HFFc6 (cell line): ENCODE measurements at regions not wholly inside any gene's neighbourhood (a gene's known extent, or its start where the extent isn't known, plus 50 kb on each side); places are given as distances from the start of the nearest gene placed in this dataset.

Experiments
- DNase-seq: peaks from one replicate; pipeline ENCODE4 v3.0.0-alpha.2; 2018
- H3K27ac Mint-ChIP-seq: 2 replicates; pipeline ENCODE4 v1.8.0; 2020; ENCODE audit warnings: mild to moderate bottlenecking, mixed read lengths
- H3K27me3 Mint-ChIP-seq: 2 replicates; pipeline ENCODE4 v1.8.0; 2021; ENCODE audit warnings: mild to moderate bottlenecking, moderate library complexity, mixed read lengths; ENCODE audit not compliant: insufficient read depth
- H3K36me3 Mint-ChIP-seq: 2 replicates; pipeline ENCODE4 v1.8.0; 2021; ENCODE audit warnings: low read depth, mixed read lengths
- H3K4me1 Mint-ChIP-seq: 2 replicates; pipeline ENCODE4 v1.8.0; 2020; ENCODE audit warnings: low read depth, mixed read lengths
- H3K4me3 Mint-ChIP-seq: 2 replicates; pipeline ENCODE4 v1.8.0; 2020; ENCODE audit warnings: mild to moderate bottlenecking, moderate library complexity, mixed read lengths
- H3K9me3 Mint-ChIP-seq: 2 replicates; pipeline ENCODE4 v1.8.0; 2020; ENCODE audit warnings: mild to moderate bottlenecking, mixed read lengths
- CTCF ChIP-seq: fragments of 200-600 bp; sonication (generic); IDR thresholded peaks from 2 replicates; pipeline ENCODE4 v1.5.0; 2021; ENCODE audit warnings: antibody characterized with exemption, mild to moderate bottlenecking

GRCh38 chr9:135228345-135228982, 141.0 kb downstream of the OLFM1 start:
- H3K36me3 Mint-ChIP-seq, result no peaks in the 10 kb centered on the region
- no peaks in the 10 kb centered on the region for H3K4me1 Mint-ChIP-seq
- no peak for DNase-seq

GRCh38 chr9:135228983-135229625, 141.6 kb downstream of the OLFM1 start:
- Mint-ChIP-seq H3K4me3 (no peak overlapping the region), H3K9me3 (peaks cover 26% of the 10 kb centered on the region), H3K27me3 (peaks cover 2% of the 10 kb centered on the region), H3K27ac (no peak overlapping the region), H3K36me3 (no peaks in the 10 kb centered on the region), H3K4me1 (no peaks in the 10 kb centered on the region)
- TF ChIP-seq CTCF, result no peak
- DNase-seq, result no peak

More at GRCh38 chr9:135228345-135228982, 141.0 kb downstream of the OLFM1 start:
- H3K27me3 Mint-ChIP-seq, result peaks cover 2% of the 10 kb centered on the region
- peaks cover 21% of the 10 kb centered on the region for H3K9me3 Mint-ChIP-seq
- no peak overlapping the region for H3K27ac Mint-ChIP-seq
- no peak overlapping the region for H3K4me3 Mint-ChIP-seq
- TF ChIP-seq CTCF, result no peak

- Mint-ChIP-seq H3K4me3 (no peak overlapping the region), H3K4me1 (no peaks in the 10 kb centered on the region), H3K9me3 (peaks cover 34% of the 10 kb centered on the region), H3K27me3 (peaks cover 2% of the 10 kb centered on the region), H3K36me3 (no peaks in the 10 kb centered on the region), H3K27ac (no peak overlapping the region)
- DNase-seq, result no peak
- TF ChIP-seq CTCF, result no peak
These were observed 142.4 kb downstream of the OLFM1 start for GRCh38 chr9:135229701-135230385.

- H3K36me3 Mint-ChIP-seq, result no peaks in the 10 kb centered on the region
- no peak for DNase-seq
- peaks cover 2% of the 10 kb centered on the region for H3K27me3 Mint-ChIP-seq
- peaks cover 35% of the 10 kb centered on the region for H3K9me3 Mint-ChIP-seq
- TF ChIP-seq CTCF, result no peak
- no peak overlapping the region for H3K4me3 Mint-ChIP-seq
- no peak overlapping the region for H3K27ac Mint-ChIP-seq
- H3K4me1 Mint-ChIP-seq, result no peaks in the 10 kb centered on the region
These were observed 142.9 kb downstream of the OLFM1 start for GRCh38 chr9:135230386-135230765.

- no peaks in the 10 kb centered on the region for H3K4me1 Mint-ChIP-seq
- H3K36me3 Mint-ChIP-seq, result no peaks in the 10 kb centered on the region
- peaks cover 2% of the 10 kb centered on the region for H3K27me3 Mint-ChIP-seq
- no peak for TF ChIP-seq CTCF
- no peak for DNase-seq
- H3K27ac Mint-ChIP-seq, result no peak overlapping the region
- no peak overlapping the region for H3K4me3 Mint-ChIP-seq
- peaks cover 35% of the 10 kb centered on the region for H3K9me3 Mint-ChIP-seq
These were observed 143.5 kb downstream of the OLFM1 start for GRCh38 chr9:135230817-135231520.
